NCI-H774 (cell line): ENCODE measurements at regions not wholly inside any gene's neighbourhood (a gene's known extent, or its start where the extent isn't known, plus 50 kb on each side); places are given as distances from the start of the nearest gene placed in this dataset.
A peak's percentile ranks its signal among the peaks of the same experiment; 100 is the strongest.
"Not testable (repeated sequence)": the region's sequence is repeated elsewhere in the genome, so short reads cannot be mapped to it uniquely, and the experiment has no call there.

Experiments used
- DNase-seq: peaks from one replicate; lab custom pipeline; 2025; lab: John Stamatoyannopoulos, UW

GRCh38 chr21:15472108-15473040, 257.4 kb upstream of the USP25 start:
- DNase-seq = no peak

- DNase-seq = not testable (repeated sequence)
These were observed 252.0 kb upstream of the USP25 start for GRCh38 chr21:15477773-15478172.

- DNase-seq = no peak
These were observed 249.6 kb upstream of the USP25 start for GRCh38 chr21:15480160-15480559.

- peak; percentile 76 for DNase-seq
These were observed 246.5 kb upstream of the USP25 start for GRCh38 chr21:15483138-15483780.

- DNase-seq = no peak
These were observed 243.2 kb upstream of the USP25 start for GRCh38 chr21:15486460-15487195.

DNA sequence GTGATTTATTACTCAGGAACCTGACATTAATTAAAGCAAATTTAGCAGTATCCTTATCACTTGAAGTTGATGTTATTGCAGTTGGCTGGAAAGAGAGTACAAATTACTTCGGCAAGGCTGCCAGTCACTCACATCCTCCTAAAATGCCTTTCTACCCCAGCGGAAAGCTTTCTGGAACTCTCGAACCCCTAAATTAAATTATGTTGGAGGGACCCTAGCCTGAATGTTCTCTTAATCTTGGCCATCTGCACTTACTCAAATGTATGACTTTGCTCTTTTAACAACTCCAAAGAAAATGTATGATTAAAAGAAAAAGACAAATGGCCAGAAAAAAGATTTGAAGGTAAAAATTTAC, 242.6 kb upstream of the USP25 start:
- no peak for DNase-seq

DNA sequence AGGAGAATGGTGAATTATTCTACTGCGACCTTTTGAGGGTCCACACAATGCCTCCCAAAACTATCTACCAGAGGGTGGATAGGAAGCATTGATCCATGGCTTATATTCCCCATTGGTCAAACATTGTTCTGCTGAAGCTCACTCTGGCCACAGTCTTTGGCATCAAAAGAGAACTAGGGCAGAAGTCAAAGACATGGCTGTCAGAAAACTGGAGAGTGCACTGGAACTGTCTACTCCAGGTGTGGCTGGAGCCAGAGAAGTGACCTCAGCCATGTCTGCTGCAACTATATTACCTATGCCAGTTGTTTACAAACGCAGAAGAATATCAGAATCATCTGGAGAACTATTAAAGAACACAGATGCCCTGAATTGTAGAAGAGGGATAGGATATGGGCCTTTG, 238.7 kb upstream of the USP25 start:
- DNase-seq = no peak

DNA sequence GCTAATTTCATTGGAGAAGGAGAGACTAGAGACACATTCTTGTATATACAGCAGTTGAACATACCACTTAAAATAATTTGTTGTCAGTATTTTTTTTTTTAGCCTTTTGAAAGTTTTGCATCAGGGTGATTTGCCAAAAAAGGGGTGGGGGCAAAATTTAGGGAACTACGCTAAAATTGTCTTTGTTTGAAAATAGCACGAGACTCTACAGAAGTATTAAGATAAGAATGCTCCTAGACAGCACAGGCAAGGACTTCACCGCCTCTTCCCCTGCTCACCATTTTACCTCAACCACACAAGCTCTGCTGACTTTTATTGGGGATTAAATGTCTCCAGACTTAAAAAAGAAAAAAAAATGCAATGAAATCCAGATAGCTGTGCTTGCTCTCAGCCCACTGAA, 236.1 kb upstream of the USP25 start:
- no peak for DNase-seq

- no peak for DNase-seq
These were observed 235.3 kb upstream of the USP25 start for GRCh38 chr21:15494481-15494880.

DNA sequence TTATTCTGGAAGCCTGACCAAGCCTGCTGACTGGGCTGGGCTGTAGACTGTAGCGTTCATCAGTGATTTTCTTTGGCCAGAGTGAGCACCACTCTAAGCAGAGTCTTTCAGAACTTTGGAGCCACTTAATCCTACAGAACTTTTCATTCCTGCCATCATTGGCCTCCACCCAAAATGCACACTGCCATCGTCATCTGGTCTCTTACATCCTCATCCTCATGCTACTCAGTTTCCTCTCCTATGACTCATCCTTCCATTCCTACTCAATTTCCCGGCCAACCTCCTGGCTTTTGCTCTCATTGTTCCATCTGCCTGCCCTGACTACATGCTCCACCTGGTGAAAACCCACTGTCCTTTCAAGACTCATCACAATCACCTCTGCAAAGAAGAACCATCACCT, 233.8 kb upstream of the USP25 start:
- DNase-seq = no peak

DNA sequence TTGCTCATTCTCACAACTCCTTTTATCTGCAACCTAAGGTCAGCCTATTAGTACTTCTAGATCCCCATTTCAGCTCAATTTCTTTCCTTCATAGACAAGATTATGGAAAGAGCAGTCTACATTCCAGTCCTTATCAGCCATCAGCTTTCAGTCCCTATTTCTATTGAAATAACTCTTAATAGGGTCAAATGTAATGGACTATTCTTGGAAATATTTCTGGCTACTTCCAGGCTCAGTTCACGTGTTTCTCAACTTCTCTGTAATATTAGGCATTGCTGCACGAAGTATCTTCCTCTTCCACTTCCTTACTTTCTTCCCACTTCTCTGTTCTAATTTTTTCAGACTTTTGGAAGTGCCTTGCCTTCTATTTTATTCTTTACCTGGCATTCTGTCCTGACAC, 232.9 kb upstream of the USP25 start:
- DNase-seq = no peak

DNA sequence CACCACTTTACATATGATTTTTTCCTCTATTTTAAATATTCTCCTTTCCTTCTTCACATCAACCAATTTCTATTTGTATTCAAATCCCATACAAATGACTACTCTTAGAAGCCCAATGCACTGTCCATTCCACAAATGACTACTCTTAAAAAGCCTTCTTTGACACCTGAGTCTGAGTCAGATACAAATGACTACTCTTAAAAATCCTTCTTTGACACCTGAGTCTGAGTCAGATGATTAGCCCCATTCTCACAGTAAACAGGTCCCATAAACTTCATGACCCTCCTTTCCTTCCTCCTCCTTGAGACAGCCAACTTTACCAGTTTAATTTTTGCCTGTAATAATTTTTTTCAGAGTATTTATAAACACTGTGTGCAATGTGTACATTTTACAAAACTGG, 231.3 kb upstream of the USP25 start:
- no peak for DNase-seq

DNA sequence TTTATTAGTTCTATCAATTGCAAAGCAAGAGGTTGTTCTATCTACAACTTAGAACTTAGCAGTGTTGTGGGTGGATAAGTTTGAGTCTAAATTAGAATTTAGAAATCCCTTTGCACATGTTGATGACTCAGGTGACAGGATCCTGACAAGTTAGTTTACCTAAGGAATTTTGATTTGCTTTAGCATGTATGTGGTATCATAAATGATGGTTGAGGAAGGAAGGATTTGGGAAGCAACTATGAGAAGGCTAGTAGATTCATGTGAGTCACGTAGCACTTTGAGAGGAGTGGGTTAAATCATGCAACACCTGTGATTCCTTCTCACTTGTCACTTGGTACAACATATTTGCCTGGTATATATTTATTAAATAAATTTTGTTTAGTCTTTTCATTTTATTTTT, 223.7 kb upstream of the USP25 start:
- no peak for DNase-seq

GRCh38 chr21:15508554-15508953, 221.2 kb upstream of the USP25 start:
- DNase-seq = no peak

DNA sequence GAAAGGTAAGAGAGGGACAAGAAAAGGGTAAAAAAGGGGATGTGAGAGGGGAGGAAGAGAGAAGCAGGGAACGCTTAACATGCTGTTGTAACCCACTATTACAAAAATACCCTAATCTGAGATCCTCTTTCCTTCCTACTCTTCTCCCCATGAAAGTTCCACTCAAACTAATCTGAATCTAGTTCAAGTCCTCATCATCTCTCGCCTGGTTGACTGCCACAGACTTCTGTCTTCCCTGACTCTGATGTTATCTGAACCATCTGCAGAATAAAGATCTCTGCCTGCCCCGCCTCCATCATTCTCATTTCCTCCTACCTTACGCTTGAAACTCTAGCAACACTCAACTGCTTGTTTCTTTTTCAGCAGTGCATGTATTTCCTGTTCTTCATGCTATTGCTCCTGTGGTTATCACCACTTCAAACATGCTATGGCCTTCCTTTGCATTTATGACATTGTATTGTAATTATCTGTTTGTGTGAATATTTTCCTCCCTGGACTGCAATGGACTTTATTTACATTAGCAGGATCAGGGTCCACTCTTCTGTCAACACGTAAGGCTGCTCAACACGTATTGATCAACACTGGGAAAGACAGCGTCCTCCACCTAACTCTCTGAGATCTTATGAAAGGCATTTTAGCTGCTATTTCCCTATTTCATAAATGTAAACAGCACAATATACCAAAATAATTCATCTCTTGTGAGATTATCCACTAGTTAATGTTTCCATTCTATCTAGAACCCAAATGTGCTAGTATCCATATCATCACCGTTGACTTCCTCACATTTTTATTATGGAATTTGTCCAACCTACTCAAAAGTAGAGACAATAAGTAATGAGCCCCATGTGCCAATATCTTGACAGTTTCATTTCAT, 215.5 kb upstream of the USP25 start:
- DNase-seq = no peak

DNA sequence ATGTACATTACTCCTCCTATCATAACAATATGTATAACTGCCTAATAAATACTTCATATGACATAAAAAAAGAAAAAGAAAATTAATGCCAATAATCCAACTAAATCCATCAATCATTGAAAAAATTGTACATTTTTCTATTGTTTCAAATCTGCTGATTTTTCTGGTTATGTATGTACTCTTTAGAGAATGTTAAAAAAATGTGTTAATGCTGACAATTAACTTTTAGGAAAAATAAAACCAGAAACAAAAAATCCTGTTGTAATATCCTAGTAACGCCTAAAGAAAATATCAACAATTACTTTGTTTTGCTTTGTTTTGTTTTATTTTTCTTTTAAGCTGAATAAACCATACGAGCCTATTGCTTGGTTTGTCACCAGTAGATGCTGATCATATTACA, 213.9 kb upstream of the USP25 start:
- no peak for DNase-seq

DNA sequence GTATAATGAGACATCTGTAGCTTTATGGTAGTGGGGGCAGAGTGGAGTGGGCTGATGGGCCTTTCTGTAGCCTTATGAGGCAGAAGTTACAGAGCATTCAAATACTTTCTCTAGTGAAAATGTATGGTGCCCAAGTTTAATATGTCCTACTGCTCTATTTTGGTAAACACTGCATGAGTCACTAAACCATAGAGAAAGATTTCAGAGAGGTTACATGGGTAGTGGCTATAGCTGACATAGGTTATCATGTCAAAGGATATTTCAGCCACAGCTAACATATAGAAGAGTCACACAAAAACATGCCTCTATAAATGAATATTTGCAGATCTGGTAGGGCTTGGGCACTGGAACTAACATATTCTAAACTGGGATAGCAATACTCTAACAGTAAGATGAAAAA, 212.4 kb upstream of the USP25 start:
- DNase-seq = no peak

- DNase-seq = no peak
These were observed 208.8 kb upstream of the USP25 start for GRCh38 chr21:15520811-15521643.

GRCh38 chr21:15521644-15522001, 208.2 kb upstream of the USP25 start:
- no peak for DNase-seq

DNA sequence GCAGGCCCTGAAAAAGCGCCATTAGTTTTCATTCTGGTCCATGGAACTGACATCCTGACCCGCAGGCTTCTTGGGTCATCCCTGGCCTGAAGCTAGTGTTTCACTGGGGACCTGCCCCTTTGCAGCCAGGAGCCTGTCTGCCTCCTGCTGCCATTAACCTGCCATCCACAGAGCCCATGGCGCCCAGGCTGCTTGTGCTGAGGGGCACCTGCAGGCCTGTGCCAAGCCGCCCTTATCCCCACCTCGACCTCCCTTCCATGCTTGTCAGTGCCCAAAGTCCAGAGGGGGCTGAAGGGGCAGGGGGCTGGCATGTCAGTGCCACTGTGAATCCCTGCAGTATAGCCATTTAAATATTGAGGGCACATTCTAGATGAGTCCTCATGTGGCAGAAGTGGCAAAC, 207.6 kb upstream of the USP25 start:
- DNase-seq = no peak

DNA sequence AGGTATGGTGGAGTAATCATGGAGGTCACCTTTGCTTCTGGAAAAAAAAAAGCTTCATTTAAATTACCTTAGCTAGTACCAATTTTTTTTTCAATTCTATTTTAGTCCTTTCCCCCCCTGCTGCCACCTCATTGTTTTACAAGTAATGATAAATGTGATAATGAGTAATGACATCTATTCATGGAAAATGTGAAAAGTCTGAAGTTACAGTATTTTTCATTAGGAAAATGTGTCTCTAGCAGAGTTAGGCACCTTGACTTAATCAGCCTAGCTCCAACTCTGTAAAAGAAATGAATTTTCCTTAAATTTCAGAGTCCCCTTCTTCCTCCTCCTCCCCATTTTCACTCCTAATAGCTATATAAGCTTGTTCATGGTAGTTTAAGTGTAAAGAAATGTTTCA, 204.9 kb upstream of the USP25 start:
- DNase-seq = no peak
